Ishikawa (cell line): ENCODE measurements at regions not wholly inside any gene's neighbourhood (a gene's known extent, or its start where the extent isn't known, plus 50 kb on each side); places are given as distances from the start of the nearest gene placed in this dataset.

ENCODE experiments used
- CREB1 ChIP-seq: IDR thresholded peaks from 2 replicates; pipeline ENCODE4 v1.6.1; 2012; ENCODE audit warnings: low read depth
- FOXM1 ChIP-seq: IDR thresholded peaks from 2 replicates; pipeline ENCODE4 v1.6.1; 2012; ENCODE audit warnings: low read depth, borderline replicate concordance
- RAD21 ChIP-seq: IDR thresholded peaks from 2 replicates; pipeline ENCODE4 v1.6.1; 2012; ENCODE audit warnings: low read depth
- TAF1 ChIP-seq: IDR thresholded peaks from 2 replicates; pipeline ENCODE4 v1.6.1; 2012; ENCODE audit warnings: low read depth, mild to moderate bottlenecking
- TEAD4 ChIP-seq: IDR thresholded peaks from 2 replicates; pipeline ENCODE4 v1.6.1; 2012
- YY1 ChIP-seq: IDR thresholded peaks from 2 replicates; pipeline ENCODE4 v1.6.1; 2012; ENCODE audit warnings: low read depth
- TF ChIP-seq, protein P1 (sequence below): IDR thresholded peaks from 2 replicates; pipeline ENCODE4 v1.6.1; 2012
- TF ChIP-seq, protein P2 (sequence below): IDR thresholded peaks from 2 replicates; pipeline ENCODE4 v1.6.1; 2012; ENCODE audit warnings: low read depth, mild to moderate bottlenecking

DNA sequence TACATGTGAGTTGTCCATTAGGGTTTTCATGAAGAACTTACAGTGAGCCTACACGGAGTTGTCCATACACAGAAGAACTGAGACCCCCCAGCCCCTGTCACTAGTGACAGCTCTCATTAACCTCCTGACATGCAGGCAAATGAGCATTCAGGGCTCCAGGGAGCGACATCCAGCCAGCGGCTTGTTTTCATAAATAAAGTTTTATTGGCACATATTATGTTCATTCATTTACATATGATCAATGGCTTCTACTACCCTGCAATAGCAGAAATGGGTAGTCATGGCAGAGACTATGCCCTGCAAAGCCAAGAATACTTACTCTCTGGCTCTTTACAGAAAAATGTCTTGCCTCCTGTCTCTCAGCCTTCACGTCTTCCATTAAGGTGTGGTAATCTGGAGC, 553.5 kb downstream of the EDEM1 start:
- TF ChIP-seq TAF1 (no peak), TEAD4 (no peak), CREB1 (no peak), RAD21 (no peak), YY1 (no peak), FOXM1 (no peak)
- TF ChIP-seq, protein P1, sequence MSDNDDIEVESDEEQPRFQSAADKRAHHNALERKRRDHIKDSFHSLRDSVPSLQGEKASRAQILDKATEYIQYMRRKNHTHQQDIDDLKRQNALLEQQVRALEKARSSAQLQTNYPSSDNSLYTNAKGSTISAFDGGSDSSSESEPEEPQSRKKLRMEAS, result no peak
- TF ChIP-seq, protein P2, sequence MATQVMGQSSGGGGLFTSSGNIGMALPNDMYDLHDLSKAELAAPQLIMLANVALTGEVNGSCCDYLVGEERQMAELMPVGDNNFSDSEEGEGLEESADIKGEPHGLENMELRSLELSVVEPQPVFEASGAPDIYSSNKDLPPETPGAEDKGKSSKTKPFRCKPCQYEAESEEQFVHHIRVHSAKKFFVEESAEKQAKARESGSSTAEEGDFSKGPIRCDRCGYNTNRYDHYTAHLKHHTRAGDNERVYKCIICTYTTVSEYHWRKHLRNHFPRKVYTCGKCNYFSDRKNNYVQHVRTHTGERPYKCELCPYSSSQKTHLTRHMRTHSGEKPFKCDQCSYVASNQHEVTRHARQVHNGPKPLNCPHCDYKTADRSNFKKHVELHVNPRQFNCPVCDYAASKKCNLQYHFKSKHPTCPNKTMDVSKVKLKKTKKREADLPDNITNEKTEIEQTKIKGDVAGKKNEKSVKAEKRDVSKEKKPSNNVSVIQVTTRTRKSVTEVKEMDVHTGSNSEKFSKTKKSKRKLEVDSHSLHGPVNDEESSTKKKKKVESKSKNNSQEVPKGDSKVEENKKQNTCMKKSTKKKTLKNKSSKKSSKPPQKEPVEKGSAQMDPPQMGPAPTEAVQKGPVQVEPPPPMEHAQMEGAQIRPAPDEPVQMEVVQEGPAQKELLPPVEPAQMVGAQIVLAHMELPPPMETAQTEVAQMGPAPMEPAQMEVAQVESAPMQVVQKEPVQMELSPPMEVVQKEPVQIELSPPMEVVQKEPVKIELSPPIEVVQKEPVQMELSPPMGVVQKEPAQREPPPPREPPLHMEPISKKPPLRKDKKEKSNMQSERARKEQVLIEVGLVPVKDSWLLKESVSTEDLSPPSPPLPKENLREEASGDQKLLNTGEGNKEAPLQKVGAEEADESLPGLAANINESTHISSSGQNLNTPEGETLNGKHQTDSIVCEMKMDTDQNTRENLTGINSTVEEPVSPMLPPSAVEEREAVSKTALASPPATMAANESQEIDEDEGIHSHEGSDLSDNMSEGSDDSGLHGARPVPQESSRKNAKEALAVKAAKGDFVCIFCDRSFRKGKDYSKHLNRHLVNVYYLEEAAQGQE, result no peak
